MM.1S (cell line): ENCODE measurements at regions not wholly inside any gene's neighbourhood (a gene's known extent, or its start where the extent isn't known, plus 50 kb on each side); places are given as distances from the start of the nearest gene placed in this dataset.

ENCODE experiments used
- EZH2 ChIP-seq: fragments of 300-600 bp; sonication (generic); optimal IDR thresholded peaks from 2 replicates; pipeline ENCODE3; 2017; ENCODE audit warnings: low read depth, mild to moderate bottlenecking, antibody characterized with exemption, low read length, mixed read lengths
- TF ChIP-seq, protein P1 (sequence below): fragments of 300-600 bp; sonication (generic); IDR thresholded peaks from 2 replicates; pipeline ENCODE4 v1.5.1; 2016; ENCODE audit warnings: antibody characterized with exemption, low read length, mixed read lengths

DNA sequence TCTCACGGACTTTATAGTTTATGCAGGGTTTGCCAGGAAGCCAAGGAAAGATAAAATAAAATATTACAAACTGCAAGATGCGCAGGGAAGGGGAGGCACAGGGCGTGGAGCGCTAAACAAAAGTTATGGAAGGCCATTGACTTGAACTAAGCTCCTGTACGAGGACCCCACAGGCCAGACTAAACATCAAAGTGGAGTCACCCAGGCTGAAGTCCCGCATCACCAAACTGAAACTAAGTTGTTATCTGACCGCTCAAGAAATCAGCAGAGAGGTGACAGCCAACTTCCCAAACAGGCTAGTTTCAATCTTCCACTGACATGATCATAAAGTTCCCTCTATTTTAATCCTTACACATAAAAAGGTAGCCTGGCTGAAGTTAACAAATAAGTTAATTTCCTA is 90.5 kb upstream of the YWHAQ start:
- TF ChIP-seq, protein P1, sequence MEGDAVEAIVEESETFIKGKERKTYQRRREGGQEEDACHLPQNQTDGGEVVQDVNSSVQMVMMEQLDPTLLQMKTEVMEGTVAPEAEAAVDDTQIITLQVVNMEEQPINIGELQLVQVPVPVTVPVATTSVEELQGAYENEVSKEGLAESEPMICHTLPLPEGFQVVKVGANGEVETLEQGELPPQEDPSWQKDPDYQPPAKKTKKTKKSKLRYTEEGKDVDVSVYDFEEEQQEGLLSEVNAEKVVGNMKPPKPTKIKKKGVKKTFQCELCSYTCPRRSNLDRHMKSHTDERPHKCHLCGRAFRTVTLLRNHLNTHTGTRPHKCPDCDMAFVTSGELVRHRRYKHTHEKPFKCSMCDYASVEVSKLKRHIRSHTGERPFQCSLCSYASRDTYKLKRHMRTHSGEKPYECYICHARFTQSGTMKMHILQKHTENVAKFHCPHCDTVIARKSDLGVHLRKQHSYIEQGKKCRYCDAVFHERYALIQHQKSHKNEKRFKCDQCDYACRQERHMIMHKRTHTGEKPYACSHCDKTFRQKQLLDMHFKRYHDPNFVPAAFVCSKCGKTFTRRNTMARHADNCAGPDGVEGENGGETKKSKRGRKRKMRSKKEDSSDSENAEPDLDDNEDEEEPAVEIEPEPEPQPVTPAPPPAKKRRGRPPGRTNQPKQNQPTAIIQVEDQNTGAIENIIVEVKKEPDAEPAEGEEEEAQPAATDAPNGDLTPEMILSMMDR, result no peak
- no peak for TF ChIP-seq EZH2
